T47D (cell line): ENCODE measurements at regions not wholly inside any gene's neighbourhood (a gene's known extent, or its start where the extent isn't known, plus 50 kb on each side); places are given as distances from the start of the nearest gene placed in this dataset.

Experiments used
- DNase-seq, 2 experiments: peaks; one replicate each; pipeline versions ENCODE4 v3.0.0 to v3.0.0-alpha.2; 2011 to 2012; ENCODE audit warnings: low read depth in 1 of 2, low spot score in 1 of 2
- JUND ChIP-seq: IDR thresholded peaks from 2 replicates; pipeline ENCODE4 v1.6.1; 2012; ENCODE audit warnings: low read depth
- in situ Hi-C: cut with HindIII; loops from 2 replicates; pipeline ENCODE4 v1.10.0; 2016; ENCODE audit warnings: low sequenced_read_pairs, low pct_unique_long_range_greater_than_20kb

DNA sequence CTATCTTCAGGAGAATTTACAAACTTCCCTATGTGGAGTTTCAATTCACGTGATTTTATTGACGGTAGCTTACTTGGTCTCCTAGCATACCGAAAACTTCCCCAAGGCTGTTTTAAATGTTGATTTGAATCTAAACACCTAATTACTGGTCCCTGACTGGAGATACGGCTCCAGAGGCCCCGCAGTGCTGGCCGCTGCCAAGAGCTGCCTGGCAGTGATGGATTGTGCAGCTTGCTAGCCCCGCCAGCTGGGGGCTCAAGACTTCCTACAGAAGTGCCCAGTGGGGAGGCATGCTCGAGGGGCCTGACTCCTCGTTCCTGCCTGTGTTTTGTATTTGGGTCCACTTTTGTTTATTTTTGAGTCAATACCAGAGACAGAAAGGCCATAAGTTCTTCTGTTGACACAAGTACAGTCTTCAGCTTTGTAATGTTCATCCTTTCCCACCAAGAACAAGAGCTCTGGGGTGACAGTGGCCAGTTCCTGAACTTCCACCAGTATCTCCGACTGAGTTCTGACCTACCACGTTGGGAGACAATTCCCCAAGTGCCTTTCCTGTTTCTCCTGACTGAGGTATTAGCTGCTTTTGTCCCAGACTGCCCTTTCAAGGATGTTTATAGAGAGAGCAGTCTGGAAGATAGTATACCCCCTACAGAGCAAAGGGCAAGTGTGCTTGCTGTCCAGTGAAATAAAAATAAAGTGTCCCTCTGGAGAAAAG is 80.7 kb upstream of the CXCL12 start:
- TF ChIP-seq JUND, result no peak
- DNase-seq, result peak in 1 of 2 experiments; percentile 29
- in situ Hi-C loops, result no loop called here

GRCh38 chr10:44466236-44466635 is 81.3 kb upstream of the CXCL12 start:
- no peak for DNase-seq
- in situ Hi-C loops, result no loop called here
- TF ChIP-seq JUND, result no peak

- in situ Hi-C loops, result no loop called here
- TF ChIP-seq JUND, result no peak
- DNase-seq, result no peak
Measured at GRCh38 chr10:44467090-44467489, 82.2 kb upstream of the CXCL12 start.

GRCh38 chr10:44467900-44468299 is 83.0 kb upstream of the CXCL12 start:
- no peak for TF ChIP-seq JUND
- in situ Hi-C loops, result no loop called here
- DNase-seq, result no peak

DNA sequence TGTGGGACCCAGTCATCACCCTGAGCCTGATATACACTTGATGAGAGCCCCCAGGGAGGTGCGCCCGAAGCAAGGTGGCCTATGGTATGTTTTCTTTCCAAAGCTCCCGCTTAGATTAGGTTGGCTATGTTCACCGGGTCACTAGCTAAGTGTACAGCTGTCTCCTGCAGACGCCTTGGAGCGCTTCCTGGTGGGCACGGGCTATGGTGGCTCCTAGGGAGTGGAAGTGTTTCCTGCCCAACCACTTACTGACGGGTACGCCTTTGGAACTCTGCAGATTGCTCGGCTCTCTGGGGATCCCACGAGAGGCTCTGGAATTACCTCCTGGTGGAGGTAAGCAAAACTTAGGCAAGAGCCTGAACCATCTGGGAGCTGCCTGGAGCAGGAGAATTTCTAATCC is 83.6 kb upstream of the CXCL12 start:
- in situ Hi-C loops, result no loop called here
- TF ChIP-seq JUND, result no peak
- DNase-seq, result no peak

- no peak for TF ChIP-seq JUND
- in situ Hi-C loops, result no loop called here
- DNase-seq, result no peak
Measured at GRCh38 chr10:44468965-44469364, 84.1 kb upstream of the CXCL12 start.

DNA sequence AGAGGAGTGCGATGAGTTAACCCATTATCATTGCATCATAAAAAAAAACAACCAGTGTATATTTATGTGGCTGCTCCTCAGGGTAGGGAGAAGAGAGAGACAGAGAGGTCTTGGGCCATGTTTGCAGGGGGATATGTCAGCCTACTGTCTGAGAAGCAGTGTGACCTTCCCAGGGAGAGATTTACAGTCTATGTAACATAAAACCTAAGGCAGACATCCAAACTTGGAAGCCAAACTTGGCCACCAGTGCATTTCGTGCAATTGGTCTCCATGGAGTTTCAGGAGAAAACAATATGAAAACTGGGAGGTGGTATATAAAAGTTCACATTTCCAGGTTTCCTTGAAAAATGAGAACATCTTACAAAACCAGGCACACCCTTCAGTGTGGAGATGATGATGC is 85.9 kb upstream of the CXCL12 start:
- no peak for TF ChIP-seq JUND
- DNase-seq, result no peak
- in situ Hi-C loops, result no loop called here

DNA sequence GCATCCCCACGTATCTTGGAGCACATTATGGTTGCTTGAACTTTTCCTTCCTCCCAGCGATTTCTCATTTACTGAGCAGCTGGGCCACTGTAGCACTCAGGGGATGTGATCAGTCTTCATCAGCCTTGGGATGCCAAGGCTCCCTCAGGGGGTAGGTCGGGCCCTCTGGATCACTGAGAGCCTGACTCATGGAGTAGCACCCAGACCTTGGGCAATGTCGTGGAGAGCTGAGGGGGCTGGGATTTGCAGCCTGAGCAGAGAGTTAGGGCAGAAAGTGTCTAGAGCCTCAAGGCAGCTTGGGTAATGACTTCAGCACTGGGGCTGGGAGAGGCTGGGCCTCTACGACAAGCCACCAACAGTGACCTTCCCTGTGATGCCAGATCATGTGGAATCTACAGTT is 86.5 kb upstream of the CXCL12 start:
- no peak for DNase-seq
- TF ChIP-seq JUND, result no peak
- in situ Hi-C loops, result no loop called here

GRCh38 chr10:44473146-44473545 is 88.2 kb upstream of the CXCL12 start:
- DNase-seq, result peak; percentile 56 to 92

DNA sequence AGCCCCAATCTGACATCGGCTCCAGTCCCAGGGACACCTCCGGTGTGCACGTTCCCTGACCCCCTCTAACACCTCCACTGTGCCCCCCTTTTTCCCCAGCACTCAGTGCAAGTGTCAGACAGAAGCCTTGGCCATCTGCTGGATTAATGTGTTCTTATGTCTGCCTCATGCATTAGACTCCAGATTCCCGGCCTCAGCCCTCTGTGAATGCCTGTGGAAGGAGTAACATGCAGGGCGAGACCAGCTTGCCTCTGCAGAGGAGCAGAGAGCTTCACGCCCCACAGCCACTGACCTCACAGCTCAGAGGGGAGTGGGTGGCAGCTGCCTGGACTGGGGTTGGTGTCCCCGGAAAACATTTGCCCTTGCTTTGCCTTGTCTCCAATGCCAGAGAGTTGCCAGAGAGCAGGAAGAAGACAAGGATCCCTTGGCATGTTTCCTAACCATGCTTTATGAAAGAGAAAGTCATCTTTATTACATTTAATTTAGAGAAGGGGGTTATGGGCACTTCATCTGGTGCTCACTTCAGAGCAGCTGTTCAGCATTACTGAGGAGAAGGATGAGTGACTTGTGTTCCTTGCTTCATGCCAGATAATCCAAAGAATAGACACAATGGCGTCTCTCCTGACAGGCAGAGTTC is 91.6 kb upstream of the CXCL12 start:
- in situ Hi-C loops, result no loop called here
- DNase-seq, result no peak
- TF ChIP-seq JUND, result no peak

More at GRCh38 chr10:44473146-44473545, 88.2 kb upstream of the CXCL12 start:
- no peak for TF ChIP-seq JUND
- in situ Hi-C loops, result no loop called here

- DNase-seq, result no peak
- TF ChIP-seq JUND, result no peak
Measured at GRCh38 chr10:44477046-44477425, 92.1 kb upstream of the CXCL12 start.

DNA sequence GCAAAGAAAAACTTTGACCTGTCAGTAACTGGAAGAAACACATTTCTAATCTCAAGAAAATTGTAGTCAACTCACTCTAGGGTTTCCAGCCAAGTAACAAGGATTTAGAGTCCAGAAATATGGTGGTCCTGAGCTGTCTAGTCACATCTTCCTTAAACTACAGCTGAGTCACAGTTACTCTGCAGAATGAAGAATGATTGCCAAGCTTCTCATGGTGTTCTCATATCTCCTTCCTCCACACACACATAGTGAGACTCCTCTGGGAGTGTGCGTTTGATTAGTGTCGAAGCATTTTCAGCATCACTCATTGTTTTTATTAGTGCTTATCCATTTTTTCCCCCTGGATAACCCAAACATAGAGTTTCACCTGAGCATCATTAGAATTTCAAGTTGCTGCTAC is 93.1 kb upstream of the CXCL12 start:
- no peak for DNase-seq
- in situ Hi-C loops, result no loop called here
- TF ChIP-seq JUND, result no peak

More at GRCh38 chr10:44477046-44477425, 92.1 kb upstream of the CXCL12 start:
- in situ Hi-C loops, result no loop called here

GRCh38 chr10:44478876-44479705 is 94.2 kb upstream of the CXCL12 start:
- in situ Hi-C loops, result no loop called here
- no peak for TF ChIP-seq JUND
- DNase-seq, result peak; percentile 19 to 83
